IPS-NIHi11 (cell line): ENCODE measurements at regions not wholly inside any gene's neighbourhood (a gene's known extent, or its start where the extent isn't known, plus 50 kb on each side); places are given as distances from the start of the nearest gene placed in this dataset.
"Not testable (repeated sequence)": the region's sequence is repeated elsewhere in the genome, so short reads cannot be mapped to it uniquely, and the experiment has no call there.

Experiments
- DNase-seq: peaks from one replicate; pipeline ENCODE4 v3.0.0; 2012; ENCODE audit warnings: mixed read lengths, low spot score

GRCh38 chr1:157321972-157322371 is 183.8 kb upstream of the ETV3 start:
- not testable (repeated sequence) for DNase-seq

- no peak for DNase-seq
Measured at GRCh38 chr1:157319567-157319966, 181.4 kb upstream of the ETV3 start.

DNA sequence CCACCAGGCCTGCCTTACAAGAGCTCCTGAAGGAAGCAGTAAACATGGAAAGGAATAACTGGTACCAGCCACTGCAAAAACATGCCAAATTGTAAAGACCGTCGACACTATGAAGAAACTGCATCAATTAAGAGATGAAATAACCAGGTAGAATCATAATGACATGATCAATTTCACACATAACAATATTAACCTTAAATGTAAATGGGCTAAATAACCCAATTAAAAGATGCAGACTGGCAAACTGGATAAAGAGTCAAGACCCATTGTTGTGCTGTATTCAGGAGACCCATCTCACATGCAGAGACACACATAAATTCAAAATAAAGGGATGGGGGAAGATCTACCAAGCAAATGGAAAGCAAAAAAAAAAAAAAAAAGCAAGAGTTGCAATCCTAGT is 179.0 kb upstream of the ETV3 start:
- DNase-seq, result not testable (repeated sequence)

DNA sequence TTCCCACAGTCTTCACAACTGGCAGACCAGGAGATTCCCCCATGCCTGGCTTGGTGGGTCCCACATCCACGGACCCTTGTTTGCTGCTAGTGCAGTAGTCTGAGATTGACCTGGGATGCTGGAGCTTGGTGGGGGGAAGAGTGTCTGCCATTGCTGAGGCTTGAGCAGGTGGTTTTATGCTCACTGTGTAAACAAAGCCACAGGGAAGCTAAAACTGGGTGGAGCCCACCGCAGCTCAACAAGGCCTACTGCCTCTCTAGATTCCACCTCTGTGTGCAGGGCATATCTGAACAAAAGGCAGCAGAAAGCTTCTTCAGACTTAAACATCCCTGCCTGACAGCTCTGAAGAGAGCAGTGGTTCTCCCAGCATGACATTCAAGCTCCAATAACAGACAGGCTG is 177.3 kb upstream of the ETV3 start:
- no peak for DNase-seq

DNA sequence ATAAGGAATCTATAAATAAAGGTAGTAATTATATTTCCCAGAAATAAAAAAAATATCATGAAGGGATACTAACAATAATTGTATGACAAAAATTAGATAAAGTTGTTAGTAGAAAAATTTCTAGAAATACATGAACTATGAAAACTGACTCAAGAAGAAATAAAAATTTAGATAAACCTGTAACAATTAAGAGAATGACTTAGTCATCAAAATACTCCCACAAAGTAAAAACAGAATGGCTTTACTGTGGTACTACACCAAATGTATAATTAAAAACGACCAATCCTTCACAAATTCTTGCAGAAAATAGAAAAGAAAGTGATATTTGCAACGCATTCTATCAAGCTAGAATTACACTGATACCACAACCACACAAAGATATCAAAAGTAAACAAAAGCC is 176.2 kb upstream of the ETV3 start:
- no peak for DNase-seq

GRCh38 chr1:157313240-157313807 is 175.1 kb upstream of the ETV3 start:
- no peak for DNase-seq

DNA sequence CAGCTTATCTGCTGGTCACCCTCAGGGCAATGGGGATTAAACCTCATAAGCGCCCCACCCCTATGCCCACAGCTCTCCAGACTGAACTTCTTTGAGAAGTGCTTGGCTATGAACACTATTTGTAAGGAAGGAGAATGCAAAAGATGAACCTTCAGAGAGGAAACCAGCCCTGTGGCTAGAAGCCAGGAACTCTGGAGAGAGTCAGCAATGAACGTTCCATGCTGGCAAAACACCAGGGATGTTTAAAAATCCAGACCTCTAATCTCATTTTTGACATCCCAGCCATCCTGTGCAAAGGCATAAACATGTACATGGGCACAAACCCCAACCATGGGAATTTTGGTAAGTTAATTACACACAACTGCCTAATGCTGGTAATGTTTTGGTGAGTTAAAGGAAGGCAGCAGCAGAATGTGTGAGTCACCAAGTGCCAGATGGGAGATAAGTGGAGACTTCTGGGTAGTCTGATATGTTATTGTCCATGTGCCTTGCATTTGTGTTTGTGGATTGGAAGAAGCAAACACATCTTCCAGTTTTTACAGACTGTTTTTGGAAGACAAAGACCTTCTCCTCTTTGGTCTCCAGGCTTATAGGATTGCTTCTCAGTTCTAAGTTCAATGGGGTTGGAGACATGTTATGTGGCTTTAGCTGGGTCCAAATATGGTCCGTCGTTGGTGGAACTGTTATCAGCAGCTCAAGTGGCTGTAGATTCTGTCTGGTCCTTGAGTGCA is 174.1 kb upstream of the ETV3 start:
- no peak for DNase-seq

GRCh38 chr1:157311730-157312081 is 173.5 kb upstream of the ETV3 start:
- DNase-seq, result no peak

GRCh38 chr1:157310805-157311729 is 172.9 kb upstream of the ETV3 start:
- DNase-seq, result peak; percentile 68

DNA sequence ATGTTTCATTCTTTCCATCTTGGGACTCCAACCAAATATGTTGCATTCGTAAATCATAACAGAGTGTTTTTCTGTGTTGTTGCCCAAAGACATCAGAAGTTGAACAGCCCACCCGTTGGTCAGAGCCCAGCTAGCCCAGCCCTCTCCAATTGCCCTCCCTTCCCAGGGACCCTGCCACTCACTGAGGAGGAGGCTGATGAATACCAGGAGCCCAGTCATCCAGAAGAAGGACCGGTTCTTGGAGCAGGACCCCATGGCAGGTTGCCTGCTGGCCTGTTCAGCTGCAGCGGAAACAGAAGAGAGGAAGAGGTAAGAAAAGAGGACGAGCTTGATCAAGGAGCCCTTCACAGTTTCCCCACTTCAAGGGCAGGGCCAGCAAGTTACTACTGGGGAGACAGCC is 172.2 kb upstream of the ETV3 start:
- DNase-seq, result no peak

DNA sequence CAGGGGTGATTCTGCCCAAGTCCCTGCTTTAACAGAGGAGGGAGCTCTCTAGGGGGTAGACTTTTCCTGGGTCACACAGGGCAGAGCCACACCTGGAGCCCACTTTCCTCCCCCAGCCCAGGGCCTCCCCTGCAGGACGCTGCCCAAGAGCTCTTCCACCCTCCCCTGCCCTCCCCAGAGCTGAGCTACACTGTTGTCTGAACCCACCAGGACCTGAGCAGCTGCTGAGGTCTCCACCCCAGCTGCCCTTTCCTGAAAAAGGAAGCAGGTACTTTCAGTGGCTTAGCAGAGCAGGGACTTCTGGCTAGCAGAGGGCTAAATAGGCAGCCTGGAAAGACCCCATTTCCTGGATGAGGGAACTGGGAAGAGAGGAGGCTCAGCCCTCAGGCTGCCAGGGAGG is 169.3 kb upstream of the ETV3 start:
- no peak for DNase-seq

DNA sequence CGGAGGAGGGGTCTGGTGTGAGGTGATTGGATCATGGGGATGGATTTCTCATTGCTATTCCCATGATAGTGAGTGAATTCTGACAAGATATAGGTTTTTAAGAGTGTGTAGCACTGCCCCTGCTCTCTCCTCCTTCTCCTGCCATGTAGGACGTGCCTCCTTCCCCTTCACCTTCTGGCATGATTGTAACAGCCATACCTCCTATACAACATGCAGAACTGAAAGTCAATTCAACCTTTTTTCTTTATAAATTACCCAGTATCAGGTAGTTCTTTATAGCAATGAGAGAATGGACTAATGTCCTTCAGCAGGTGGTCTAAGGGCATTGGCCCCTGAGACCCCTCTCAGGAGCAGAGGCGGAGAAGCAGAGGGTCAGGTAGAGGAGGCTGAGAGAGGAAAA is 168.7 kb upstream of the ETV3 start:
- no peak for DNase-seq

GRCh38 chr1:157304271-157304670 is 166.1 kb upstream of the ETV3 start:
- no peak for DNase-seq

GRCh38 chr1:157302724-157303123 is 164.5 kb upstream of the ETV3 start:
- DNase-seq, result no peak

DNA sequence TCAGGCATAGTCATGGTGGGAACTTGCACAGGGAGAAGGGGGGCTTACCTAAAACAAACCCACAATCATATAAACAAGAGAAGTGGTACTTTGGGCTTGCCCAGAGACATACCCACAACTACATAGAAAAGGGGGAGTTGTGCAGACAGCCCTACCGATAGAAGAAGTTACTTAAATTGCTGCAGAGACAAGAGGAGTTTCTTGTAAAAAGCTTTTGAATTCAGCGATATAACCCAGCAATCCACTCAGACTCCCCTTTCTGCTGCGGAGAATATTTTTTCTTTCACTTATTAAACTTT is 164.0 kb upstream of the ETV3 start:
- DNase-seq, result no peak

DNA sequence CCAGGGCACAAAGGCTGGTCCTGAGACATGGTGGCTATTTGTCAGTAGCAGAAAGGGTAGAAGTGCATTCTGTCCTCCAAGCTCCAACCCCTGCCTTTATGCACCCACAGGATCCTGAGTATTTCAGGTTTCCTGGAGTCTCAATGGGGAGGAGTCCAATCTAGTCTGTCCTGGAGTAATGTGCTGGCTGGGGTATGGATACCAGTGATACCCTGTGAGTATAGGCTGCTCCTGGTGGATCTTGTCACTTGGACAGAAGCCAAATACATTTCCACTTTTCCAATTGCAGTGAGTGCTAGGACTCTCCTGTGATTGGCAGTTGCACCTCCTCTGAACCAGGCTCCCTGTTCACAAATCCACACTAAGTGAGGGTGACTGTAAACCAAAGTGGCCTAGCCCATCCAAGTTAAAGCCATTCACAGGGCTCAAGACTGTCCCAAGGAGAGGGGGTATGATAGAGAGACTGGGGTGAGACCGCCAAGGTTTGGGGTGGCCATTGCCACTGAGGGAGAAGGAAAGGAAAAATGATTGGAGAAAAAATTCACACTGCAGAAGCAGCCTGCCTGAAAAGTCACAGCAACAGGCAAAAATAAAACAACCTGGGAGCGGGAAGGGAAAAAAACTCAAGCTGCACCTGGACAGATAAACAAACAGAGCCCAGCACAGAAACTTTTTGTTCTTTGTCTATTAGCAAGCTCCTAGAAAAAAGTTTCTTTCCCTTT is 163.4 kb upstream of the ETV3 start:
- DNase-seq, result no peak

GRCh38 chr1:157294387-157295145 is 156.4 kb upstream of the ETV3 start:
- not testable (repeated sequence) for DNase-seq

GRCh38 chr1:157292809-157293564 is 154.8 kb upstream of the ETV3 start:
- DNase-seq, result no peak

DNA sequence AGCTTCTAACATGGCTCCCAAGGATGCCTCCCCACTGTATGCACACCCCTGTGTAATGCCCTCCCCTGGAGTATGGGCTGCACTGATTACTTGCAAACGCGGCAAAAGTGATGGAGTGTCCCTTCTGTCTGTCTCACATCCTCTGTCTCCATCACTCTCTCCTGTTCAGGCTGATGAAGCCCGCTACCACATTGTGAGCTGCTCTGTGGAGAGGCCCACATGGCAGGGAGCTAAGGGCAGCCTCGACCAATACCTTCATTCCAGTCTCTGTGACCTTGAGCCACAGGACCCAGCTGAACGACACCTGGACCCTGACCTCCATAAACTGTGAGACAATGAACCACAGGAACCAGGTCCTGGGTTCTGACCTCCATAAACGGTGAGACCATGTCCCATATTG is 154.1 kb upstream of the ETV3 start:
- no peak for DNase-seq

GRCh38 chr1:157291083-157291482 is 152.9 kb upstream of the ETV3 start:
- DNase-seq, result no peak

DNA sequence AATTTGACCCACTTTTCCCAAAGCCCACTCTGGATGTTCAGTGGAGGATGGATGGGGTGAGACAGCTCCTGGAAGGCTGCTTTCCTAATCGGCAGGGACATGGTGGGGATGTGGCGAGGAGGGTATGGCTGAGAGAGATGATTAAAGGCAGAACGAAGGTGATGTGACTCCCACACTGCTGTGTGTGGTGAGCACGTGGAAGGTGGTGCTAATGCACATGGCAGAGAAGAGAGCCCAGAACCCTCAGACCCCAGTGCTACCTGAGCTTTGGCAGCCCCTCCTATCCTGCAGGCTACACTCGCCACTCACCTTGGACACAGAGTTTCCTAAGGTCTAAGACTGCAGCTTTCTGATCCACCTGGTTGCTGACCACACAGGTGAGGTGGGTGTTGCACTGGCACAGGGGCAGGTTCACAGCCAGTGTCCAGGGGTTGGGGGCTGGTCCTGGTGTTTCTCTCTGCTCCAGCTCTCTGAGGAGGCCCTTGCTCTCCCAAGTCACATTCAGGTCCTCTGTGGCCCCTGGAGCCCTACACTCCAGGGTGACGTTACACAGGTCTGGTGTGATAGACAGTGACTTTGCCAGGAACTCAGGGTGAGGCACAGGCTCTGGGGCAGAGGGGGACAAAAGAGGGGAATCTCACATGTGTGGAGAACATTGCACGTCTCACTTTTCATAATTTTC is 151.4 kb upstream of the ETV3 start:
- DNase-seq, result no peak
